Upper lobe of left lung (tissue), 6 donors: ENCODE measurements at regions not wholly inside any gene's neighbourhood (a gene's known extent, or its start where the extent isn't known, plus 50 kb on each side); places are given as distances from the start of the nearest gene placed in this dataset.

Experiments used
- ATAC-seq, 2 donors: fragments of 200-7000 bp; cut with Tn5 transposase; one replicate each; pipeline ENCODE4 v1.9.1; 2022; ENCODE audit warnings: mild to moderate bottlenecking in 2 of 2, moderate library complexity in 2 of 2; ENCODE audit not compliant: low FRiP score in 2 of 2
- DNase-seq, 2 donors: peaks; one replicate each; pipeline ENCODE4 v3.0.0-alpha.2; 2019 to 2020
- H3K27ac ChIP-seq, 4 donors: fragments of 200-600 bp; sonication (generic); one replicate each; pipeline ENCODE4 v1.5.1; 2016 to 2019
- H3K27me3 ChIP-seq, 4 donors: fragments of 200-600 bp; sonication (generic); one replicate each; pipeline ENCODE4 v1.5.1; 2017 to 2019
- H3K36me3 ChIP-seq, 4 donors: fragments of 200-600 bp; sonication (generic); one replicate each; pipeline ENCODE4 v1.5.1; 2016 to 2019
- H3K4me1 ChIP-seq, 4 donors: fragments of 200-600 bp; sonication (generic); one replicate each; pipeline ENCODE4 v1.5.1; 2018 to 2019
- H3K4me3 ChIP-seq, 4 donors: fragments of 200-600 bp; sonication (generic); one replicate each; pipeline ENCODE4 v1.5.1; 2017 to 2019; ENCODE audit warnings: mild to moderate bottlenecking in 2 of 4, moderate library complexity in 1 of 4
- H3K9me3 ChIP-seq, 4 donors: fragments of 200-600 bp; sonication (generic); one replicate each; pipeline ENCODE4 v1.5.1; 2018 to 2019
- EP300 ChIP-seq, 4 donors: sonication (generic); formaldehyde crosslinking; IDR thresholded peaks; one replicate each; pipeline ENCODE4 v1.5.1; 2017; ENCODE audit warnings: antibody characterized with exemption in 4 of 4, control low read depth in 2 of 4
- POLR2A ChIP-seq, 4 donors: fragments of 450-650 bp; IDR thresholded peaks; one replicate each; pipeline ENCODE4 v1.5.1; 2016 to 2017; ENCODE audit warnings: antibody characterized with exemption in 4 of 4, mild to moderate bottlenecking in 2 of 4
- POLR2AphosphoS5 ChIP-seq, 2 donors: sonication (generic); formaldehyde crosslinking; IDR thresholded peaks; one replicate each; pipeline ENCODE4 v1.5.1; 2017; ENCODE audit warnings: antibody characterized with exemption in 2 of 2
- WGBS, 2 donors: methylation state at CpG; one replicate each; pipeline ENCODE4 v1.1.5; 2017 to 2018; 5-methylcytosine and 5-hydroxymethylcytosine counted together
- TF ChIP-seq, protein P1 (sequence below), 6 experiments: fragments of 450-650 bp in 4 of 6; fragments of 200-600 bp in 2 of 6; sonication (generic) in 2 of 6; IDR thresholded peaks; one replicate each; pipeline ENCODE4 v1.5.1; 2016 to 2019; ENCODE audit warnings: antibody characterized with exemption in 6 of 6
- donor health status: DM: no; HTN: no; CAD: no; lungs with moderate emphysema.
- donor health status: DM: no; HTN: yes; CAD: no; lungs with severe emphysema.

DNA sequence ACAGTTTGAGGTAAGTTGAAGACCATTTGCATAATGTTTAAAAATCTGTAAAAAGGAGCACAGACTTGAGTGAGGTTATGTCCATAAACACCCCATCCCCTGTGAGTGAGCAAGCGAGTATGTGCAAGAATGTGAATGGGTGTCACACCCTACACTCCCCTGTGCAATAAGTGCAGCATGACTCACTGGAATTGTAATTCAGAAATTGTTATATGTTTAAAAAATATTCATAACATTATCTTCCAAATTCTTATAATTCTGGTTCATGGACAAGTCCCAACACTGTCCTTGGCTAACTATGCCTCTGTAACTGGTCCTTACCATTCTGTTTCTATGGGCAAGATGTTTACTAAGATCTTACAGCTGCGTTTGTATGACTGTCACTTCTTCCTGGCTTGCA, 207.8 kb upstream of the FAR2 start:
- H3K4me3 ChIP-seq: no peak overlapping the region
- ATAC-seq: peak in 1 of 2 donors; percentile 56
- no peaks in the 10 kb centered on the region for H3K36me3 ChIP-seq
- no peaks in the 10 kb centered on the region for H3K27me3 ChIP-seq
- no peak overlapping the region for H3K27ac ChIP-seq
- no peaks in the 10 kb centered on the region for H3K4me1 ChIP-seq
- DNase-seq: no peak
- TF ChIP-seq EP300 (IDR thresholded peaks at IDR 0.05): no peak
- TF ChIP-seq, protein P1, sequence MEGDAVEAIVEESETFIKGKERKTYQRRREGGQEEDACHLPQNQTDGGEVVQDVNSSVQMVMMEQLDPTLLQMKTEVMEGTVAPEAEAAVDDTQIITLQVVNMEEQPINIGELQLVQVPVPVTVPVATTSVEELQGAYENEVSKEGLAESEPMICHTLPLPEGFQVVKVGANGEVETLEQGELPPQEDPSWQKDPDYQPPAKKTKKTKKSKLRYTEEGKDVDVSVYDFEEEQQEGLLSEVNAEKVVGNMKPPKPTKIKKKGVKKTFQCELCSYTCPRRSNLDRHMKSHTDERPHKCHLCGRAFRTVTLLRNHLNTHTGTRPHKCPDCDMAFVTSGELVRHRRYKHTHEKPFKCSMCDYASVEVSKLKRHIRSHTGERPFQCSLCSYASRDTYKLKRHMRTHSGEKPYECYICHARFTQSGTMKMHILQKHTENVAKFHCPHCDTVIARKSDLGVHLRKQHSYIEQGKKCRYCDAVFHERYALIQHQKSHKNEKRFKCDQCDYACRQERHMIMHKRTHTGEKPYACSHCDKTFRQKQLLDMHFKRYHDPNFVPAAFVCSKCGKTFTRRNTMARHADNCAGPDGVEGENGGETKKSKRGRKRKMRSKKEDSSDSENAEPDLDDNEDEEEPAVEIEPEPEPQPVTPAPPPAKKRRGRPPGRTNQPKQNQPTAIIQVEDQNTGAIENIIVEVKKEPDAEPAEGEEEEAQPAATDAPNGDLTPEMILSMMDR (IDR thresholded peaks at IDR 0.05): no peak
- no peaks in the 10 kb centered on the region for H3K9me3 ChIP-seq
- WGBS, 2 donors: 59 to 68% methylated on average over 2 of the region's 2 CpGs

GRCh38 chr12:28946361-28946760, 202.7 kb upstream of the FAR2 start:
- Histone ChIP-seq H3K36me3 (no peaks in the 10 kb centered on the region), H3K27ac (no peak overlapping the region), H3K4me3 (no peak overlapping the region), H3K27me3 (no peaks in the 10 kb centered on the region), H3K9me3 (no peaks in the 10 kb centered on the region), H3K4me1 (no peaks in the 10 kb centered on the region)
- ATAC-seq (no peak), DNase-seq (no peak)
- 78 to 80% methylated on average over 6 of the region's 6 CpGs for WGBS, 2 donors
- TF ChIP-seq, protein P1 (IDR thresholded peaks at IDR 0.05): no peak
- TF ChIP-seq POLR2AphosphoS5 (IDR thresholded peaks at IDR 0.05): no peak
- no peak for TF ChIP-seq POLR2A (IDR thresholded peaks at IDR 0.05)
- TF ChIP-seq EP300 (IDR thresholded peaks at IDR 0.05): no peak

DNA sequence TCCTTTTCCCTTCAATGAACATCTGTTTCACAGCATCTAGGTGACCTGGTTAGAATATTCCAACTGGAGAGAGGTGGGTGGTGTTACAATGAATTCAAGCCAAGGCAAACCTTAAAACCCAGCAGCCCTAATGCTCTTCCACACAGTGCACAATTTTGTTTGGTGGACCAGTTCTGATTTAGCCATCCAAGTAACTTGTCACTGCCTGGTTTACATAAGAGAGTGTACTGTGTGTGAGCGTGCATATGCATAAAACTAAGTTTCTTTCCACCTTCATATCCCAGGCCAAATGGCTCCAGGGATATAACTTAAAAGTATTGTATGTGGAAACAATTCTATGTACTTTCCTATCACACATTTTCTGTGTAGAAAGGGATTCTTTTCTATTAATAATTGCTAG, 200.4 kb upstream of the FAR2 start:
- Histone ChIP-seq H3K4me3 (no peak overlapping the region), H3K27ac (no peak overlapping the region), H3K4me1 (no peaks in the 10 kb centered on the region), H3K27me3 (no peaks in the 10 kb centered on the region), H3K9me3 (no peaks in the 10 kb centered on the region), H3K36me3 (no peaks in the 10 kb centered on the region)
- no peak for TF ChIP-seq POLR2A (IDR thresholded peaks at IDR 0.05)
- no peak for TF ChIP-seq POLR2AphosphoS5 (IDR thresholded peaks at IDR 0.05)
- no peak for TF ChIP-seq EP300 (IDR thresholded peaks at IDR 0.05)
- TF ChIP-seq, protein P1 (IDR thresholded peaks at IDR 0.05): no peak
- DNase-seq (no peak), ATAC-seq (no peak)
- WGBS, 2 donors: 86 to 88% methylated on average over 1 of the region's 1 CpG

DNA sequence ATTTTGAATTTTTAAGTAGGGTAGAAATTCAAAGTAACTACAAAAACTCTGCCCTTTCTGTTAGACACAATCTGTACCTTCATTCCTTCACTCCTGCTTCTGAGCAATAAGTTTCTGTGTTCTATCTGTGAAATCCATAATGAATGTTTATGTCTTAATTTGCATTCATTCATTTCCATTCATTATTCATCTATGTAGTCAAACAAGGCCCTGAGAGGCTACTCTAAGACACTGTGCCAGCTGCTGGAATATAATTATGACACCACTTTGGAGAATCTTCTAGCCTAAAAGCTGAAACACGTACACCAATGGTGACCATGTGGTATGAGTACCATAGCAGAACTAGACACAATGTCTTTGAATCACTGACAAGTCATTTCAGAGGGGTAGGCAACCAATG, 199.9 kb upstream of the FAR2 start:
- WGBS, 2 donors: 71 to 96% methylated on average over 1 of the region's 1 CpG
- Histone ChIP-seq H3K36me3 (no peaks in the 10 kb centered on the region), H3K27me3 (no peaks in the 10 kb centered on the region), H3K4me1 (no peaks in the 10 kb centered on the region), H3K27ac (no peak overlapping the region), H3K4me3 (no peak overlapping the region), H3K9me3 (no peaks in the 10 kb centered on the region)
- no peak for ATAC-seq
- DNase-seq: no peak
- no peak for TF ChIP-seq EP300 (IDR thresholded peaks at IDR 0.05)
- no peak for TF ChIP-seq POLR2AphosphoS5 (IDR thresholded peaks at IDR 0.05)
- no peak for TF ChIP-seq POLR2A (IDR thresholded peaks at IDR 0.05)
- TF ChIP-seq, protein P1 (IDR thresholded peaks at IDR 0.05): no peak

DNA sequence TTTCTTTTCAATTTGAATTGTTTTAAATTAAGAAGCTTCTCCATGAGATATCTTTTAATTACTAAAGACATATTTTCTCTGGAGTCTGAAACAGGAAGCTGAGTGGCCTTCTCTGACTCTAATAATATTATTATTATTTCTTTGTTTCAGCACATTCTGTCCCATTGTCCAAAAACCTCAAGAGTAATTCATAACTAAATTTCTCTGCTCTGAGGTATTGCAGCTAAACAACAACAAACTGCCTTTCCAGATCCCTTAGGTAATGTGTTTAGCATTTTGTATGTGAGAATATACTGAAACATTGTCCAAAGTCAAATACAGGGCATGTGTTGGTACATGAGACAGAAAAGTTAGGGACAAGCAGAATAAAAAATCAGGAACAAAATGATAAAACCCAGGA, 199.0 kb upstream of the FAR2 start:
- TF ChIP-seq, protein P1 (IDR thresholded peaks at IDR 0.05): no peak
- TF ChIP-seq POLR2AphosphoS5 (IDR thresholded peaks at IDR 0.05) (no peak), POLR2A (IDR thresholded peaks at IDR 0.05) (no peak), EP300 (IDR thresholded peaks at IDR 0.05) (no peak)
- no peaks in the 10 kb centered on the region for H3K9me3 ChIP-seq
- no peak overlapping the region for H3K27ac ChIP-seq

More for the DNA sequence above, 199.0 kb upstream of the FAR2 start:
- ATAC-seq: no peak
- no peaks in the 10 kb centered on the region for H3K36me3 ChIP-seq
- H3K4me1 ChIP-seq: no peaks in the 10 kb centered on the region
- H3K4me3 ChIP-seq: no peak overlapping the region
- no peak for DNase-seq
- no peaks in the 10 kb centered on the region for H3K27me3 ChIP-seq
